ENCODE measurements at regions not wholly inside any gene's neighbourhood (a gene's known extent, or its start where the extent isn't known, plus 50 kb on each side); places are given as distances from the start of the nearest gene placed in this dataset.
"Not testable (repeated sequence)": the region's sequence is repeated elsewhere in the genome, so short reads cannot be mapped to it uniquely, and the experiment has no call there.

GRCh38 chr16:65807858-65808257 is 558.6 kb upstream of the CDH5 start:
- Histone ChIP-seq H3K27me3 (no peaks in the 10 kb centered on the region), H3K4me3 (no peak overlapping the region), H3K36me3 (no peaks in the 10 kb centered on the region), H3K4me1 (no peaks in the 10 kb centered on the region), H3K9me3 (no peaks in the 10 kb centered on the region), H3K27ac (no peak overlapping the region)
- intact Hi-C loops (cut with DNase I), result no loop called here
- DNase-seq (ENCODE audit: extremely low spot score in 2 of 2), result no peak
- TF ChIP-seq POLR2A (IDR thresholded peaks at IDR 0.05), result no peak
- no peak for TF ChIP-seq POLR2AphosphoS5 (IDR thresholded peaks at IDR 0.05; ENCODE audit: insufficient read depth in 1 of 2, low read depth in 1 of 2)
- no peak for TF ChIP-seq CTCF (IDR thresholded peaks at IDR 0.05)

GRCh38 chr16:65805704-65806103 is 560.8 kb upstream of the CDH5 start:
- H3K27ac ChIP-seq; H3K4me3 ChIP-seq; intact Hi-C loops (cut with DNase I); DNase-seq (ENCODE audit: extremely low spot score in 2 of 2); H3K4me1 ChIP-seq; H3K27me3 ChIP-seq; H3K36me3 ChIP-seq; H3K9me3 ChIP-seq: not testable (repeated sequence)

GRCh38 chr16:65796481-65796880 is 570.0 kb upstream of the CDH5 start:
- Histone ChIP-seq H3K9me3 (no peaks in the 10 kb centered on the region), H3K27me3 (no peaks in the 10 kb centered on the region), H3K27ac (no peak overlapping the region), H3K4me1 (peaks cover 6% of the 10 kb centered on the region), H3K4me3 (no peak overlapping the region), H3K36me3 (no peaks in the 10 kb centered on the region)
- intact Hi-C loops (cut with DNase I), result no loop called here
- no peak for DNase-seq (ENCODE audit: extremely low spot score in 2 of 2)
- TF ChIP-seq CTCF (IDR thresholded peaks at IDR 0.05), result no peak
- TF ChIP-seq POLR2A (IDR thresholded peaks at IDR 0.05), result no peak
- TF ChIP-seq POLR2AphosphoS5 (IDR thresholded peaks at IDR 0.05; ENCODE audit: insufficient read depth in 1 of 2, low read depth in 1 of 2), result no peak

- no peak for DNase-seq (ENCODE audit: extremely low spot score in 2 of 2)
- Histone ChIP-seq H3K9me3 (no peaks in the 10 kb centered on the region), H3K4me3 (no peak overlapping the region), H3K27ac (no peak overlapping the region), H3K4me1 (peaks cover 6% of the 10 kb centered on the region), H3K36me3 (no peaks in the 10 kb centered on the region), H3K27me3 (no peaks in the 10 kb centered on the region)
- intact Hi-C loops (cut with DNase I), result no loop called here
- TF ChIP-seq POLR2A (IDR thresholded peaks at IDR 0.05) (no peak), CTCF (IDR thresholded peaks at IDR 0.05) (no peak), POLR2AphosphoS5 (IDR thresholded peaks at IDR 0.05; ENCODE audit: insufficient read depth in 1 of 2, low read depth in 1 of 2) (no peak)
Measured at GRCh38 chr16:65794973-65795372, 571.5 kb upstream of the CDH5 start.

- H3K36me3 ChIP-seq, result no peaks in the 10 kb centered on the region
- TF ChIP-seq CTCF (IDR thresholded peaks at IDR 0.05) (no peak), POLR2AphosphoS5 (IDR thresholded peaks at IDR 0.05; ENCODE audit: insufficient read depth in 1 of 2, low read depth in 1 of 2) (no peak), POLR2A (IDR thresholded peaks at IDR 0.05) (no peak)
- H3K9me3 ChIP-seq, result no peaks in the 10 kb centered on the region
- H3K27me3 ChIP-seq, result no peaks in the 10 kb centered on the region
- intact Hi-C loops (cut with DNase I), result no loop called here
- no peak overlapping the region for H3K4me3 ChIP-seq
- no peak overlapping the region for H3K27ac ChIP-seq
- DNase-seq (ENCODE audit: extremely low spot score in 2 of 2), result no peak
- peaks cover 6% of the 10 kb centered on the region for H3K4me1 ChIP-seq
Measured at GRCh38 chr16:65793781-65794180, 572.7 kb upstream of the CDH5 start.

GRCh38 chr16:65790768-65791167 is 575.7 kb upstream of the CDH5 start:
- DNase-seq (ENCODE audit: extremely low spot score in 2 of 2), result no peak
- intact Hi-C loops (cut with DNase I), result no loop called here
- peaks cover 3% of the 10 kb centered on the region for H3K4me1 ChIP-seq

More at GRCh38 chr16:65790768-65791167, 575.7 kb upstream of the CDH5 start:
- H3K27me3 ChIP-seq, result no peaks in the 10 kb centered on the region
- H3K9me3 ChIP-seq, result no peaks in the 10 kb centered on the region
- no peak for TF ChIP-seq POLR2AphosphoS5 (IDR thresholded peaks at IDR 0.05; ENCODE audit: insufficient read depth in 1 of 2, low read depth in 1 of 2)
- no peak for TF ChIP-seq CTCF (IDR thresholded peaks at IDR 0.05)
- TF ChIP-seq POLR2A (IDR thresholded peaks at IDR 0.05), result no peak
- H3K36me3 ChIP-seq, result no peaks in the 10 kb centered on the region
- H3K27ac ChIP-seq, result no peak overlapping the region
- H3K4me3 ChIP-seq, result no peak overlapping the region
